Keratinocyte (primary cell): ENCODE measurements at regions not wholly inside any gene's neighbourhood (a gene's known extent, or its start where the extent isn't known, plus 50 kb on each side); places are given as distances from the start of the nearest gene placed in this dataset.

Experiments used
- CTCF ChIP-seq, 3 experiments: IDR thresholded peaks in 1 of 3; conservative IDR thresholded peaks in 1 of 3; optimal IDR thresholded peaks in 1 of 3; 2 replicates in 2 of 3; 3 replicates in 1 of 3; pipeline versions ENCODE3 to v1.5.1; 2011; ENCODE audit warnings: low read length in 3 of 3, mild to moderate bottlenecking in 3 of 3, moderate library complexity in 2 of 3, control low read depth in 1 of 3, inconsistent platforms in 1 of 3; ENCODE audit not compliant: insufficient read depth in 2 of 3; ENCODE audit errors: extremely low read depth in 1 of 3
- EZH2 ChIP-seq: IDR thresholded peaks from one replicate; pipeline ENCODE4 v1.6.1; 2012; ENCODE audit warnings: inconsistent platforms, mild to moderate bottlenecking, low read length, moderate library complexity

GRCh38 chr6:74050921-74051320, 354.9 kb downstream of the CD109 start:
- TF ChIP-seq CTCF (optimal IDR thresholded peaks at IDR 0.05 in 1 of 3, IDR thresholded peaks at IDR 0.05 in 1 of 3, conservative IDR thresholded peaks at IDR 0.05 in 1 of 3; ENCODE audit: extremely low read depth in 1 of 3, insufficient read depth in 2 of 3, low read length in 3 of 3) (no peak), EZH2 (no peak)
